ENCODE measurements at regions not wholly inside any gene's neighbourhood (a gene's known extent, or its start where the extent isn't known, plus 50 kb on each side); places are given as distances from the start of the nearest gene placed in this dataset.
"Not testable (repeated sequence)": the region's sequence is repeated elsewhere in the genome, so short reads cannot be mapped to it uniquely, and the experiment has no call there.

GRCh38 chrX:9401051-9401450, 63.8 kb upstream of the TBL1X start:
- Histone ChIP-seq H4K20me1 (ENCODE audit: insufficient read depth, low read length) (no peaks in the 10 kb centered on the region), H2AFZ (ENCODE audit: low read length) (no peak overlapping the region), H3K27ac (ENCODE audit: low read depth, low read length, poor library complexity, severe bottlenecking) (no peak overlapping the region), H3K36me3 (ENCODE audit: insufficient read depth, low read length) (no peaks in the 10 kb centered on the region), H3K4me2 (ENCODE audit: low read length) (no peak overlapping the region), H3K4me1 (ENCODE audit: insufficient read depth, low read length, severe bottlenecking) (no peaks in the 10 kb centered on the region), H3K27me3 (ENCODE audit: insufficient read depth, low read length) (no peaks in the 10 kb centered on the region), H3K79me2 (ENCODE audit: insufficient read depth, low read length) (no peaks in the 10 kb centered on the region), H3F3A (ENCODE audit: insufficient read depth, low read length) (no peaks in the 10 kb centered on the region), H3K4me3 (ENCODE audit: low read depth, low read length, poor library complexity, severe bottlenecking) (no peak overlapping the region), H3K9me2 (ENCODE audit: low read depth, low read length) (no peaks in the 10 kb centered on the region), H3K9ac (ENCODE audit: low read length) (no peak overlapping the region), H3K9me3 (ENCODE audit: low read length) (no peaks in the 10 kb centered on the region)
- TF ChIP-seq EZH2 (IDR thresholded peaks at IDR 0.05; ENCODE audit: borderline replicate concordance, low read length) (no peak), CTCF (IDR thresholded peaks at IDR 0.05; ENCODE audit: low read length) (no peak)

GRCh38 chrX:9403374-9403773, 61.5 kb upstream of the TBL1X start:
- no peaks in the 10 kb centered on the region for H3K79me2 ChIP-seq (ENCODE audit: insufficient read depth, low read length)
- H3K36me3 ChIP-seq (ENCODE audit: insufficient read depth, low read length): no peaks in the 10 kb centered on the region
- H3K9me3 ChIP-seq (ENCODE audit: low read length): no peaks in the 10 kb centered on the region

GRCh38 chrX:9405635-9406034, 59.2 kb upstream of the TBL1X start:
- H3K4me2 ChIP-seq (ENCODE audit: low read length); H3K4me1 ChIP-seq (ENCODE audit: insufficient read depth, low read length, severe bottlenecking); H3F3A ChIP-seq (ENCODE audit: insufficient read depth, low read length); H4K20me1 ChIP-seq (ENCODE audit: insufficient read depth, low read length); H3K9me3 ChIP-seq (ENCODE audit: low read length); H3K9ac ChIP-seq (ENCODE audit: low read length); H3K36me3 ChIP-seq (ENCODE audit: insufficient read depth, low read length); H3K79me2 ChIP-seq (ENCODE audit: insufficient read depth, low read length); H3K27ac ChIP-seq (ENCODE audit: low read depth, low read length, poor library complexity, severe bottlenecking); H3K4me3 ChIP-seq (ENCODE audit: low read depth, low read length, poor library complexity, severe bottlenecking); H3K27me3 ChIP-seq (ENCODE audit: insufficient read depth, low read length); H2AFZ ChIP-seq (ENCODE audit: low read length); H3K9me2 ChIP-seq (ENCODE audit: low read depth, low read length): not testable (repeated sequence)

More at GRCh38 chrX:9403374-9403773, 61.5 kb upstream of the TBL1X start:
- Histone ChIP-seq H4K20me1 (ENCODE audit: insufficient read depth, low read length) (no peaks in the 10 kb centered on the region), H3K27me3 (ENCODE audit: insufficient read depth, low read length) (no peaks in the 10 kb centered on the region), H3K4me2 (ENCODE audit: low read length) (no peak overlapping the region), H3F3A (ENCODE audit: insufficient read depth, low read length) (no peaks in the 10 kb centered on the region), H3K27ac (ENCODE audit: low read depth, low read length, poor library complexity, severe bottlenecking) (no peak overlapping the region), H3K4me1 (ENCODE audit: insufficient read depth, low read length, severe bottlenecking) (no peaks in the 10 kb centered on the region), H3K9ac (ENCODE audit: low read length) (no peak overlapping the region), H3K4me3 (ENCODE audit: low read depth, low read length, poor library complexity, severe bottlenecking) (no peak overlapping the region), H2AFZ (ENCODE audit: low read length) (no peak overlapping the region), H3K9me2 (ENCODE audit: low read depth, low read length) (no peaks in the 10 kb centered on the region)
- TF ChIP-seq CTCF (IDR thresholded peaks at IDR 0.05; ENCODE audit: low read length) (no peak), EZH2 (IDR thresholded peaks at IDR 0.05; ENCODE audit: borderline replicate concordance, low read length) (no peak)

- not testable (repeated sequence) for H3K9me3 ChIP-seq (ENCODE audit: low read length); H3K4me3 ChIP-seq (ENCODE audit: low read depth, low read length, poor library complexity, severe bottlenecking); H3K27ac ChIP-seq (ENCODE audit: low read depth, low read length, poor library complexity, severe bottlenecking); H3K27me3 ChIP-seq (ENCODE audit: insufficient read depth, low read length); H3F3A ChIP-seq (ENCODE audit: insufficient read depth, low read length); H4K20me1 ChIP-seq (ENCODE audit: insufficient read depth, low read length); H3K9ac ChIP-seq (ENCODE audit: low read length); H3K4me1 ChIP-seq (ENCODE audit: insufficient read depth, low read length, severe bottlenecking); H3K36me3 ChIP-seq (ENCODE audit: insufficient read depth, low read length); H3K79me2 ChIP-seq (ENCODE audit: insufficient read depth, low read length); H3K9me2 ChIP-seq (ENCODE audit: low read depth, low read length); H2AFZ ChIP-seq (ENCODE audit: low read length); H3K4me2 ChIP-seq (ENCODE audit: low read length)
Observed at GRCh38 chrX:9410889-9411288, 54.0 kb upstream of the TBL1X start.

GRCh38 chrX:9411682-9412081, 53.2 kb upstream of the TBL1X start:
- H3F3A ChIP-seq (ENCODE audit: insufficient read depth, low read length); H3K79me2 ChIP-seq (ENCODE audit: insufficient read depth, low read length); H3K27ac ChIP-seq (ENCODE audit: low read depth, low read length, poor library complexity, severe bottlenecking); H3K4me2 ChIP-seq (ENCODE audit: low read length); H3K36me3 ChIP-seq (ENCODE audit: insufficient read depth, low read length); H3K27me3 ChIP-seq (ENCODE audit: insufficient read depth, low read length); H4K20me1 ChIP-seq (ENCODE audit: insufficient read depth, low read length); H3K9me2 ChIP-seq (ENCODE audit: low read depth, low read length); H2AFZ ChIP-seq (ENCODE audit: low read length); H3K4me1 ChIP-seq (ENCODE audit: insufficient read depth, low read length, severe bottlenecking); H3K9ac ChIP-seq (ENCODE audit: low read length); H3K4me3 ChIP-seq (ENCODE audit: low read depth, low read length, poor library complexity, severe bottlenecking); H3K9me3 ChIP-seq (ENCODE audit: low read length): not testable (repeated sequence)

Data from OCI-LY1 (cell line).